Neural cell (in vitro differentiated cells): ENCODE measurements at regions not wholly inside any gene's neighbourhood (a gene's known extent, or its start where the extent isn't known, plus 50 kb on each side); places are given as distances from the start of the nearest gene placed in this dataset.

Experiments used
- H2AFZ ChIP-seq: fragments of 200-600, 300-800 bp; sonication (generic), shearing (Covaris generic); 2 replicates; pipeline ENCODE4 v1.6.0; 2014; ENCODE audit warnings: low read depth, mild to moderate bottlenecking, antibody characterized with exemption, low read length, moderate library complexity
- H3F3A ChIP-seq: fragments of 200-600 bp; shearing (Covaris generic); 2 replicates; pipeline ENCODE4 v1.6.1; 2016; ENCODE audit warnings: mild to moderate bottlenecking, moderate library complexity, mixed read lengths, antibody characterized with exemption, low read length; ENCODE audit not compliant: insufficient read depth, poor library complexity, severe bottlenecking
- H3K27ac ChIP-seq: fragments of 200-600, 300-800 bp; sonication (generic), shearing (Covaris generic); 2 replicates; pipeline ENCODE4 v1.5.1; 2014; ENCODE audit warnings: mild to moderate bottlenecking, low read length, moderate library complexity
- H3K27me3 ChIP-seq: fragments of 300-800, 200-600 bp; sonication (generic), shearing (Covaris generic); 2 replicates; pipeline ENCODE4 v1.6.0; 2014; ENCODE audit warnings: mild to moderate bottlenecking, low read depth, low read length, moderate library complexity; ENCODE audit not compliant: insufficient read depth
- H3K36me3 ChIP-seq: fragments of 300-800, 200-600 bp; sonication (generic), shearing (Covaris generic); 2 replicates; pipeline ENCODE4 v1.5.1; 2014; ENCODE audit warnings: mild to moderate bottlenecking, antibody characterized with exemption, low read length, moderate library complexity; ENCODE audit not compliant: insufficient read depth
- H3K4me2 ChIP-seq: fragments of 300-800, 200-600 bp; sonication (generic), shearing (Covaris generic); 2 replicates; pipeline ENCODE4 v1.6.0; 2014; ENCODE audit warnings: mild to moderate bottlenecking, low read length
- H3K4me3 ChIP-seq: fragments of 300-800, 200-600 bp; sonication (generic), shearing (Covaris generic); 2 replicates; pipeline ENCODE4 v1.5.1; 2014; ENCODE audit warnings: mild to moderate bottlenecking, low read length, moderate library complexity
- H3K79me2 ChIP-seq: fragments of 200-600 bp; shearing (Covaris generic); replicated peaks from 2 replicates; pipeline ENCODE4 v1.6.0; 2014; ENCODE audit warnings: mild to moderate bottlenecking, low read length, moderate library complexity; ENCODE audit not compliant: insufficient read depth
- H3K9ac ChIP-seq: fragments of 300-800, 200-600 bp; sonication (generic), shearing (Covaris generic); 2 replicates; pipeline ENCODE4 v1.6.1; 2016; ENCODE audit warnings: mild to moderate bottlenecking, low read length, mixed read lengths
- H3K9me2 ChIP-seq: fragments of 200-600 bp; shearing (Covaris generic); 2 replicates; pipeline ENCODE4 v1.6.1; 2016; ENCODE audit warnings: mild to moderate bottlenecking, low read length, mixed read lengths; ENCODE audit not compliant: insufficient read depth
- H3K9me3 ChIP-seq: fragments of 200-600, 300-800 bp; sonication (generic), shearing (Covaris generic); 2 replicates; pipeline ENCODE4 v1.6.1; 2016; ENCODE audit warnings: mild to moderate bottlenecking, mixed run types, low read length, moderate library complexity, mixed read lengths
- H4K20me1 ChIP-seq: fragments of 200-600 bp; shearing (Covaris generic); 2 replicates; pipeline ENCODE4 v1.6.1; 2016; ENCODE audit warnings: mild to moderate bottlenecking, mixed run types; ENCODE audit not compliant: insufficient read depth
- EP300 ChIP-seq: fragments of 450-650 bp; conservative IDR thresholded peaks from 2 replicates; pipeline ENCODE4 v1.6.1; 2014; ENCODE audit warnings: antibody characterized with exemption, mild to moderate bottlenecking, moderate library complexity; ENCODE audit not compliant: poor library complexity, severe bottlenecking
- EZH2 ChIP-seq: fragments of 200-600, 300-800 bp; shearing (Covaris generic), sonication (generic); IDR thresholded peaks from 2 replicates; pipeline ENCODE4 v1.6.1; 2014; ENCODE audit warnings: antibody characterized with exemption, low read length, borderline replicate concordance, mild to moderate bottlenecking; ENCODE audit not compliant: insufficient read depth, poor library complexity, severe bottlenecking
- MXI1 ChIP-seq: fragments of 450-650 bp; conservative IDR thresholded peaks from 2 replicates; pipeline ENCODE4 v1.6.1; 2014; ENCODE audit warnings: antibody characterized with exemption, mild to moderate bottlenecking; ENCODE audit not compliant: poor library complexity, severe bottlenecking
- POLR2AphosphoS5 ChIP-seq: IDR thresholded peaks from 2 replicates; pipeline ENCODE4 v1.6.1; 2012
- RAD21 ChIP-seq: fragments of 450-650 bp; conservative IDR thresholded peaks from 2 replicates; pipeline ENCODE4 v1.6.1; 2014; ENCODE audit warnings: antibody characterized with exemption, mild to moderate bottlenecking, moderate library complexity
- SMC3 ChIP-seq: fragments of 450-650 bp; conservative IDR thresholded peaks from 2 replicates; pipeline ENCODE4 v1.6.1; 2014; ENCODE audit warnings: antibody characterized with exemption, mild to moderate bottlenecking, moderate library complexity; ENCODE audit not compliant: poor library complexity
- TAF1 ChIP-seq: IDR thresholded peaks from 2 replicates; pipeline ENCODE4 v1.6.1; 2012; ENCODE audit warnings: low read depth
- TF ChIP-seq, protein P1 (sequence below): fragments of 450-650 bp; IDR thresholded peaks from 2 replicates; pipeline ENCODE4 v1.5.1; 2014; ENCODE audit warnings: antibody characterized with exemption, mild to moderate bottlenecking, moderate library complexity; ENCODE audit not compliant: poor library complexity, severe bottlenecking
- TF ChIP-seq, protein P2 (sequence below): IDR thresholded peaks from 2 replicates; pipeline ENCODE4 v1.6.1; 2012; ENCODE audit warnings: borderline replicate concordance

DNA sequence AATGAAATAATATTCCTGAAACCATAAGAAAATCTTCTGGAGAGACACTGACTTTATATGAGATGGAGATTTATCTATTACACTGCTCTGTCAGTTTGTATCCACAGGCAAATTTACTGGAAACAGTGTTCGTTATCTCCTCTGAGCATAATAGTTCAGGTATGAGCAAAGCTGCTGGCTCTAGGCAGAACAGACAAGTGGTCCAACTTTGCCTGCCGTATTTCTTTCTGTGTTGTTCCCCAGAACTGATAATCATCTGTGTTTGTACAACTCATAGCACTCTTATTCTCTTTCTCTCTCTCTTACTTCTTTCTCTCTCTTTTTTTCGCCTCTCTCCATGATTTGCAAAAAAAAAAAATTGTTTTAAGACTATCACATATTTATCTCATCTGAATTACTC, 623.8 kb upstream of the CHORDC1 start:
- Histone ChIP-seq H3K9me2 (no peaks in the 10 kb centered on the region), H3F3A (no peaks in the 10 kb centered on the region), H2AFZ (no peak overlapping the region), H3K4me3 (no peak overlapping the region), H3K36me3 (no peaks in the 10 kb centered on the region), H3K79me2 (no peaks in the 10 kb centered on the region), H3K27ac (no peak overlapping the region), H3K9me3 (no peaks in the 10 kb centered on the region), H3K4me2 (no peak overlapping the region), H3K27me3 (no peaks in the 10 kb centered on the region), H3K9ac (no peak overlapping the region), H4K20me1 (no peaks in the 10 kb centered on the region)
- TF ChIP-seq POLR2AphosphoS5 (no peak), SMC3 (no peak), EZH2 (no peak), RAD21 (no peak), TAF1 (no peak), EP300 (no peak), MXI1 (no peak)
- TF ChIP-seq, protein P1, sequence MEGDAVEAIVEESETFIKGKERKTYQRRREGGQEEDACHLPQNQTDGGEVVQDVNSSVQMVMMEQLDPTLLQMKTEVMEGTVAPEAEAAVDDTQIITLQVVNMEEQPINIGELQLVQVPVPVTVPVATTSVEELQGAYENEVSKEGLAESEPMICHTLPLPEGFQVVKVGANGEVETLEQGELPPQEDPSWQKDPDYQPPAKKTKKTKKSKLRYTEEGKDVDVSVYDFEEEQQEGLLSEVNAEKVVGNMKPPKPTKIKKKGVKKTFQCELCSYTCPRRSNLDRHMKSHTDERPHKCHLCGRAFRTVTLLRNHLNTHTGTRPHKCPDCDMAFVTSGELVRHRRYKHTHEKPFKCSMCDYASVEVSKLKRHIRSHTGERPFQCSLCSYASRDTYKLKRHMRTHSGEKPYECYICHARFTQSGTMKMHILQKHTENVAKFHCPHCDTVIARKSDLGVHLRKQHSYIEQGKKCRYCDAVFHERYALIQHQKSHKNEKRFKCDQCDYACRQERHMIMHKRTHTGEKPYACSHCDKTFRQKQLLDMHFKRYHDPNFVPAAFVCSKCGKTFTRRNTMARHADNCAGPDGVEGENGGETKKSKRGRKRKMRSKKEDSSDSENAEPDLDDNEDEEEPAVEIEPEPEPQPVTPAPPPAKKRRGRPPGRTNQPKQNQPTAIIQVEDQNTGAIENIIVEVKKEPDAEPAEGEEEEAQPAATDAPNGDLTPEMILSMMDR = no peak
- TF ChIP-seq, protein P2, sequence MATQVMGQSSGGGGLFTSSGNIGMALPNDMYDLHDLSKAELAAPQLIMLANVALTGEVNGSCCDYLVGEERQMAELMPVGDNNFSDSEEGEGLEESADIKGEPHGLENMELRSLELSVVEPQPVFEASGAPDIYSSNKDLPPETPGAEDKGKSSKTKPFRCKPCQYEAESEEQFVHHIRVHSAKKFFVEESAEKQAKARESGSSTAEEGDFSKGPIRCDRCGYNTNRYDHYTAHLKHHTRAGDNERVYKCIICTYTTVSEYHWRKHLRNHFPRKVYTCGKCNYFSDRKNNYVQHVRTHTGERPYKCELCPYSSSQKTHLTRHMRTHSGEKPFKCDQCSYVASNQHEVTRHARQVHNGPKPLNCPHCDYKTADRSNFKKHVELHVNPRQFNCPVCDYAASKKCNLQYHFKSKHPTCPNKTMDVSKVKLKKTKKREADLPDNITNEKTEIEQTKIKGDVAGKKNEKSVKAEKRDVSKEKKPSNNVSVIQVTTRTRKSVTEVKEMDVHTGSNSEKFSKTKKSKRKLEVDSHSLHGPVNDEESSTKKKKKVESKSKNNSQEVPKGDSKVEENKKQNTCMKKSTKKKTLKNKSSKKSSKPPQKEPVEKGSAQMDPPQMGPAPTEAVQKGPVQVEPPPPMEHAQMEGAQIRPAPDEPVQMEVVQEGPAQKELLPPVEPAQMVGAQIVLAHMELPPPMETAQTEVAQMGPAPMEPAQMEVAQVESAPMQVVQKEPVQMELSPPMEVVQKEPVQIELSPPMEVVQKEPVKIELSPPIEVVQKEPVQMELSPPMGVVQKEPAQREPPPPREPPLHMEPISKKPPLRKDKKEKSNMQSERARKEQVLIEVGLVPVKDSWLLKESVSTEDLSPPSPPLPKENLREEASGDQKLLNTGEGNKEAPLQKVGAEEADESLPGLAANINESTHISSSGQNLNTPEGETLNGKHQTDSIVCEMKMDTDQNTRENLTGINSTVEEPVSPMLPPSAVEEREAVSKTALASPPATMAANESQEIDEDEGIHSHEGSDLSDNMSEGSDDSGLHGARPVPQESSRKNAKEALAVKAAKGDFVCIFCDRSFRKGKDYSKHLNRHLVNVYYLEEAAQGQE = no peak

DNA sequence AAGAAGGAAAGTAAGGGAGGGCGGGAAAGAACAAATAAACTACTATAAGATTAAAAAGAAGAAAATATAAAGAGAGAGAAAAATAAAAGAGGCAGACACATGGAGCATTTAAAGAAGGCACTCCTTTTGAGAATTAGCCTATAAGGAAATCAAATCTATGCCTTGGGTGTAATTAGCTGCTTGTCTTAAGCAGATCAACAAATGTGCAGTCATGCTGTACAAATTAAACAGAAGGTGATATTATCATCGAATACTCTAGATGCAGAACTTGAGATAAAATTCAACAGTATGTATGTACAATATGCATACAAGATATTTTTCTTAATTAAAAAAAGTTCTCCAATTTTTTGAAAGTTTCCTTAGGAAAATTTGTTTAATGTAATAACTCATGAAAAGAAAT, 623.0 kb upstream of the CHORDC1 start:
- H3K4me3 ChIP-seq = no peak overlapping the region
- H3K27me3 ChIP-seq = no peaks in the 10 kb centered on the region
- H3K36me3 ChIP-seq = no peaks in the 10 kb centered on the region
- no peak overlapping the region for H3K9ac ChIP-seq
- TF ChIP-seq RAD21 = no peak
- TF ChIP-seq, protein P2 = no peak
- no peak for TF ChIP-seq POLR2AphosphoS5
- H3F3A ChIP-seq = no peaks in the 10 kb centered on the region
- no peaks in the 10 kb centered on the region for H3K9me3 ChIP-seq
- H3K79me2 ChIP-seq = no peaks in the 10 kb centered on the region
- H3K9me2 ChIP-seq = no peaks in the 10 kb centered on the region
- H3K27ac ChIP-seq = no peak overlapping the region
- H4K20me1 ChIP-seq = no peaks in the 10 kb centered on the region
- no peak overlapping the region for H2AFZ ChIP-seq
- H3K4me2 ChIP-seq = no peak overlapping the region
